Caco-2 (cell line): ENCODE measurements at regions not wholly inside any gene's neighbourhood (a gene's known extent, or its start where the extent isn't known, plus 50 kb on each side); places are given as distances from the start of the nearest gene placed in this dataset.
"Not testable (repeated sequence)": the region's sequence is repeated elsewhere in the genome, so short reads cannot be mapped to it uniquely, and the experiment has no call there.

Experiments
- BruUV-seq: library from RNA; stranded (reverse); fragments of 400-500 nt; replicated peaks from 2 replicates; lab custom pipeline; 2021; lab: Mats Ljungman, UMichigan
- CTCF ChIA-PET: fragments of 300-600 bp; sonication (Branson Sonifier 250); formaldehyde crosslinking; loops from one replicate; lab custom pipeline; 2022; ENCODE audit warnings: antibody characterized with exemption; lab: Charles Lee
- POLR2A ChIA-PET: fragments of 300-600 bp; sonication (Branson Sonifier 250); formaldehyde crosslinking; loops from one replicate; lab custom pipeline; 2022; ENCODE audit warnings: antibody characterized with exemption; lab: Charles Lee
- DNase-seq, 2 experiments: peaks; one replicate each; pipeline versions ENCODE4 v3.0.0 to v3.0.0-alpha.2; 2020 to 2022
- H3K27me3 ChIP-seq: replicated peaks from 2 replicates; pipeline ENCODE4 v1.6.0; 2011; ENCODE audit warnings: low read length; ENCODE audit not compliant: control insufficient read depth, insufficient read depth
- H3K36me3 ChIP-seq: 2 replicates; pipeline ENCODE4 v1.5.1; 2011; ENCODE audit warnings: low read length; ENCODE audit not compliant: control insufficient read depth, insufficient read depth
- H3K4me1 ChIP-seq: fragments of 250-450 bp; sonication (Bioruptor Pico); 2 replicates; pipeline ENCODE4 v1.5.1; 2020; ENCODE audit warnings: mild to moderate bottlenecking
- H3K4me3 ChIP-seq: 2 replicates; pipeline ENCODE4 v1.5.1; 2011; ENCODE audit warnings: low read depth, mild to moderate bottlenecking, control low read depth, low read length
- H3K9me3 ChIP-seq: fragments of 250-450 bp; sonication (Bioruptor Pico); 2 replicates; pipeline ENCODE4 v1.5.1; 2020; ENCODE audit warnings: mild to moderate bottlenecking, moderate library complexity
- H3K27ac Mint-ChIP-seq: one replicate; pipeline ENCODE4 v1.8.0; 2022; ENCODE audit warnings: mixed read lengths; ENCODE audit not compliant: unreplicated experiment
- H3K27me3 Mint-ChIP-seq: one replicate; pipeline ENCODE4 v1.8.0; 2022; ENCODE audit warnings: mixed read lengths; ENCODE audit not compliant: insufficient read depth, unreplicated experiment
- H3K36me3 Mint-ChIP-seq: one replicate; pipeline ENCODE4 v1.8.0; 2022; ENCODE audit warnings: mild to moderate bottlenecking, mixed read lengths; ENCODE audit not compliant: insufficient read depth, unreplicated experiment
- H3K4me1 Mint-ChIP-seq: one replicate; pipeline ENCODE4 v1.8.0; 2022; ENCODE audit warnings: low read depth, mixed read lengths; ENCODE audit not compliant: unreplicated experiment
- H3K4me3 Mint-ChIP-seq: one replicate; pipeline ENCODE4 v1.8.0; 2022; ENCODE audit warnings: mild to moderate bottlenecking, moderate library complexity, mixed read lengths; ENCODE audit not compliant: unreplicated experiment
- H3K9me3 Mint-ChIP-seq: one replicate; pipeline ENCODE4 v1.8.0; 2022; ENCODE audit warnings: mixed read lengths; ENCODE audit not compliant: unreplicated experiment
- intact Hi-C: fragments of 100-400 bp; cut with micrococcal nuclease; formaldehyde crosslinking; loops from one replicate; pipeline ENCODE4 v1.10.0; 2022; ENCODE audit not compliant: unreplicated experiment
- TF ChIP-seq, protein P1 (sequence below), 2 experiments: fragments of 200-600 bp in 1 of 2; IDR thresholded peaks; 1 replicate in 1 of 2; 2 replicates in 1 of 2; pipeline versions ENCODE4 v1.5.1 to v1.8.0; 2011 to 2022; ENCODE audit warnings: antibody characterized with exemption in 1 of 2, control low read depth in 1 of 2, inconsistent platforms in 1 of 2, low read depth in 1 of 2, low read length in 1 of 2, mild to moderate bottlenecking in 1 of 2, moderate library complexity in 1 of 2; ENCODE audit not compliant: insufficient read depth in 1 of 2, severe bottlenecking in 1 of 2, unreplicated experiment in 1 of 2

DNA sequence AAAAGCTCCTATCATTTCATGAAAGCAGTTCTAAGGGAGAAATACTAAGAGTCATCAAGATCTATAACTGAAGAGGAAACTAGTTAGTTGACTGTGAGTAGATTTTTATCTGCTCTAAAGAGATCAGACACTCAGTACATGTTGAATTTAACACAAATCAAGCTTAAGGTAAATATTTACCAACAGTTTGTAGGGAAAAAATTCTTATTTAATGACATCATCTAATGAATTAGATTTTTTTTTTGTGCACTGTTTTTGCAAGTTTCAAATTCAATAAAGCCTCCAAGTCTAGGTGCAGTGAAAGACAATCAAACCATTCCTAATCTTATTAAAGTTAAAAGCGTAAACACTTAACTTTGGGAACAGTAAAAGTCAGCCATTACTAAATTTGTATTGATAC is 93.0 kb upstream of the PRKD1 start:
- TF ChIP-seq, protein P1, sequence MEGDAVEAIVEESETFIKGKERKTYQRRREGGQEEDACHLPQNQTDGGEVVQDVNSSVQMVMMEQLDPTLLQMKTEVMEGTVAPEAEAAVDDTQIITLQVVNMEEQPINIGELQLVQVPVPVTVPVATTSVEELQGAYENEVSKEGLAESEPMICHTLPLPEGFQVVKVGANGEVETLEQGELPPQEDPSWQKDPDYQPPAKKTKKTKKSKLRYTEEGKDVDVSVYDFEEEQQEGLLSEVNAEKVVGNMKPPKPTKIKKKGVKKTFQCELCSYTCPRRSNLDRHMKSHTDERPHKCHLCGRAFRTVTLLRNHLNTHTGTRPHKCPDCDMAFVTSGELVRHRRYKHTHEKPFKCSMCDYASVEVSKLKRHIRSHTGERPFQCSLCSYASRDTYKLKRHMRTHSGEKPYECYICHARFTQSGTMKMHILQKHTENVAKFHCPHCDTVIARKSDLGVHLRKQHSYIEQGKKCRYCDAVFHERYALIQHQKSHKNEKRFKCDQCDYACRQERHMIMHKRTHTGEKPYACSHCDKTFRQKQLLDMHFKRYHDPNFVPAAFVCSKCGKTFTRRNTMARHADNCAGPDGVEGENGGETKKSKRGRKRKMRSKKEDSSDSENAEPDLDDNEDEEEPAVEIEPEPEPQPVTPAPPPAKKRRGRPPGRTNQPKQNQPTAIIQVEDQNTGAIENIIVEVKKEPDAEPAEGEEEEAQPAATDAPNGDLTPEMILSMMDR (IDR thresholded peaks at IDR 0.05; ENCODE audit: insufficient read depth in 1 of 2, low read depth in 1 of 2, low read length in 1 of 2, severe bottlenecking in 1 of 2, unreplicated experiment in 1 of 2): no peak
- Histone ChIP-seq H3K4me1 (no peaks in the 10 kb centered on the region), H3K4me3 (no peak overlapping the region), H3K9me3 (peaks cover 7% of the 10 kb centered on the region; the same call in 1 of the 2 replicates), H3K27me3 (no peaks in the 10 kb centered on the region), H3K36me3 (no peaks in the 10 kb centered on the region)
- POLR2A ChIA-PET: no interaction called here
- Mint-ChIP-seq H3K36me3 (no peaks in the 10 kb centered on the region), H3K4me3 (no peak overlapping the region), H3K4me1 (no peaks in the 10 kb centered on the region), H3K27me3 (no peaks in the 10 kb centered on the region), H3K9me3 (no peaks in the 10 kb centered on the region), H3K27ac (no peak overlapping the region)
- BruUV-seq: no TSS peak
- intact Hi-C loops: no loop called here
- no peak for DNase-seq
- CTCF ChIA-PET: no interaction called here

DNA sequence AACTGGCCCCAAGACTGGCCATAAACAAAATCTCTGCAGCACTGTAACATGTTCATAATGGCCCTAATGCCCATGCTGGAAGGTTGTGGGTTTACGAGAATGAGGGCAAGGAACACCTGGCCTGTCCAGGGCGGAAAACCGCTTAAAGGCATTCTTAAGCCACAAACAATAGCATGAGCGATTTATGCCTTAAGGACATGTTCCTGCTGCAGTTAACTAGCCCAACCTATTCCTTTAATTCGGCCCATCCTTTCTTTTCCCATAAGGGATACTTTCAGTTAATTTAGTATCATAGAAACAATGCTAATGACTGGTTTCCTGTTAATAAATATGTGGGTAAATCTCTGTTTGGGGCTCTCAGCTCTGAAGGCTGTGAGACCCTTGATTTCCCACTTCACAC is 95.7 kb upstream of the PRKD1 start:
- H3K27me3 Mint-ChIP-seq, H3K27ac Mint-ChIP-seq, H3K27me3 ChIP-seq, H3K9me3 Mint-ChIP-seq, H3K4me3 ChIP-seq, H3K36me3 Mint-ChIP-seq, H3K4me1 ChIP-seq, BruUV-seq, CTCF ChIA-PET, H3K4me3 Mint-ChIP-seq, POLR2A ChIA-PET, H3K9me3 ChIP-seq, H3K4me1 Mint-ChIP-seq, H3K36me3 ChIP-seq, intact Hi-C loops, DNase-seq: not testable (repeated sequence)

DNA sequence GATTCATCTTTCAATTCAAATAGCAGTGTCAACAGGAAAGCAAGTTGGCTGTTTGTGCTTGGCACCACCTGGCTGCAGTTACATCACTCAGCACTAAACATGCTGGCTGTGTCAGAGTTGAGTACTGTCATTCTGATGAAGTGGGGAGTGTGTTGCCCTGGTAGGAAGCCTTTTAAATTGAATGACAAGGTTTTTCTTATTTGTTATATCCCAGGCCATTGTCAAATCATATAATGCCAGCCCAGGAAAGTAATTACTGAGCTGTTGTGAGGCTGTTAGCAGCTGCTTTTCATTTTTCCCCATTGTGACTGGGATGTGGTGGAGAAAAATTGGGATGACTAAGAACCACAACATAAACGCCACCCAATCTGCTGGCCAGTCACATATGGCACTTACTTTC is 106.5 kb upstream of the PRKD1 start:
- H3K27me3 Mint-ChIP-seq: no peaks in the 10 kb centered on the region
- CTCF ChIA-PET: no interaction called here
- no peak overlapping the region for H3K27ac Mint-ChIP-seq
- Histone ChIP-seq H3K4me1 (no peaks in the 10 kb centered on the region), H3K36me3 (no peaks in the 10 kb centered on the region), H3K27me3 (no peaks in the 10 kb centered on the region), H3K4me3 (no peak overlapping the region), H3K9me3 (no peaks in the 10 kb centered on the region)
- TF ChIP-seq, protein P1 (IDR thresholded peaks at IDR 0.05; ENCODE audit: insufficient read depth in 1 of 2, low read depth in 1 of 2, low read length in 1 of 2, severe bottlenecking in 1 of 2, unreplicated experiment in 1 of 2): no peak
- POLR2A ChIA-PET: no interaction called here
- intact Hi-C loops: no loop called here
- no peaks in the 10 kb centered on the region for H3K36me3 Mint-ChIP-seq
- H3K4me1 Mint-ChIP-seq: no peaks in the 10 kb centered on the region
- no peak for DNase-seq
- BruUV-seq: no TSS peak
- no peak overlapping the region for H3K4me3 Mint-ChIP-seq
- peaks cover 10% of the 10 kb centered on the region for H3K9me3 Mint-ChIP-seq

DNA sequence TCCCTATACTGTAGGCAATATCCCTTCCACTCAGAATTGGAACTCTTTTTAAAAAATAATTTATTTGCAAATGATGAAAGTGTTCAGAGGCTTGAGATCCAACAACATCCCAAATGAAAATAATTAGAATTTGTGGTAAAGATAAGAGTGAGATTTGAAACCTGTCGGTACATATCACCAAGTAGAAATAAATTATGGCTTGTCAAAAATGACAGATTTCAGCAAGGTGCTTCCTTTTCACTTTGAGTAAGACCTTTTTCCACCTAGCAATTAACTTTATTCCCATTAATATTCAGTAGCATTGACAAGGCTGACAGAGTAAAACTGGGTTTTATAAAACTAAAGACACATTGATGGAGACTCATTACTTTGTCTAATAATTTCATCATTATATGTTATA is 107.7 kb upstream of the PRKD1 start:
- TF ChIP-seq, protein P1 (IDR thresholded peaks at IDR 0.05; ENCODE audit: insufficient read depth in 1 of 2, low read depth in 1 of 2, low read length in 1 of 2, severe bottlenecking in 1 of 2, unreplicated experiment in 1 of 2): no peak
- no peaks in the 10 kb centered on the region for H3K4me1 ChIP-seq
- CTCF ChIA-PET: no interaction called here

More for the DNA sequence above, 107.7 kb upstream of the PRKD1 start:
- no peaks in the 10 kb centered on the region for H3K4me1 Mint-ChIP-seq
- no peaks in the 10 kb centered on the region for H3K36me3 Mint-ChIP-seq
- intact Hi-C loops: no loop called here
- H3K36me3 ChIP-seq: no peaks in the 10 kb centered on the region
- no peak overlapping the region for H3K4me3 Mint-ChIP-seq
- H3K4me3 ChIP-seq: no peak overlapping the region
- no TSS peak for BruUV-seq
- no peaks in the 10 kb centered on the region for H3K27me3 Mint-ChIP-seq
- no peaks in the 10 kb centered on the region for H3K9me3 ChIP-seq
- DNase-seq: no peak
- POLR2A ChIA-PET: no interaction called here
- no peaks in the 10 kb centered on the region for H3K27me3 ChIP-seq
- peaks cover 9% of the 10 kb centered on the region for H3K9me3 Mint-ChIP-seq
- H3K27ac Mint-ChIP-seq: no peak overlapping the region
